ENCODE measurements at regions not wholly inside any gene's neighbourhood (a gene's known extent, or its start where the extent isn't known, plus 50 kb on each side); places are given as distances from the start of the nearest gene placed in this dataset.

DNA sequence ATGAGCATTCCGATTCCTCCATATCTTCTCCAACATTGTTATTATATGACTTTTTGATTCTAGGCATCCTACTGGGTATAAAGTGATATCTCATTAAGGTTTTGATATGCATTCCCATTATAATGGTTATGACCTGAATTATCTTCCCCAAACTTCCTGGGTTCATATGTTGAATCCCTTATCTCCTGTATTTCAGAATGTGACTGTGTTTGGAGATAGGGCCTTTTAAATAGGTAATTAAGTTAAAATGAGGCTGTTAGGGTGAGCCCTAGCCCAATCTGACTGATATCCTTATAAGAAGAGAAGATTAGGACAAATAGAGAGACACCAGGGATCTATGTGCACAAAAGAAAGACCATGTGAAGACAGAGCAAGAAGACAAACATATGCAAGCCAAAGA lies 96.9 kb upstream of the PMCH start:
- Histone ChIP-seq H3K14ac (ENCODE audit: insufficient read length) (no peak overlapping the region), H4K91ac (replicated peaks; ENCODE audit: insufficient read length, low read length) (no peak overlapping the region), H3K9me3 (ENCODE audit: insufficient read depth in 2 of 2, low read depth in 1 of 2, low read length in 1 of 2) (peaks cover under 1 to 2% of the 10 kb centered on the region in 2 experiments; a peak in 1 of 4 replicates), H2BK120ac (replicated peaks; ENCODE audit: low read depth, low read length) (no peak overlapping the region), H3K56ac (replicated peaks; ENCODE audit: insufficient read length, low read depth, low read length) (no peak overlapping the region), H3K9ac (replicated peaks in 1 of 4; ENCODE audit: extremely low read depth in 1 of 4, low read depth in 3 of 4, low read length in 3 of 4) (no peak overlapping the region), H2BK5ac (ENCODE audit: low read depth, low read length) (no peak overlapping the region), H3K27me3 (replicated peaks in 1 of 4; ENCODE audit: control insufficient read depth in 3 of 4, extremely low read depth in 1 of 4, insufficient read depth in 3 of 4, low read length in 3 of 4) (no peaks in the 10 kb centered on the region), H3K18ac (ENCODE audit: extremely low read depth, low read length) (no peak overlapping the region), H2BK12ac (ENCODE audit: low read depth, low read length) (no peak overlapping the region), H2AFZ (ENCODE audit: low read length) (no peak overlapping the region), H3K4me2 (ENCODE audit: insufficient read depth in 1 of 2, low read depth in 2 of 2, low read length in 2 of 2) (no peak overlapping the region), H3K23ac (ENCODE audit: insufficient read length) (no peak overlapping the region), H3K4ac (replicated peaks; ENCODE audit: insufficient read length, low read depth, low read length) (no peak overlapping the region), H2BK15ac (ENCODE audit: low read length) (no peak overlapping the region), H3K79me2 (ENCODE audit: control insufficient read depth in 1 of 2, insufficient read depth in 2 of 2, low read length in 2 of 2) (no peaks in the 10 kb centered on the region), H3K36me3 (ENCODE audit: control insufficient read depth in 2 of 4, insufficient read depth in 4 of 4, low read length in 3 of 4) (no peaks in the 10 kb centered on the region), H2AK5ac (ENCODE audit: low read depth, low read length) (no peak overlapping the region), H4K5ac (ENCODE audit: insufficient read length, low read depth, low read length) (no peak overlapping the region), H2BK20ac (ENCODE audit: low read length) (no peak overlapping the region), H3K4me3 (ENCODE audit: extremely low read depth in 1 of 4, insufficient read depth in 2 of 4, low read depth in 3 of 4, low read length in 4 of 4) (no peak overlapping the region), H4K8ac (ENCODE audit: extremely low read depth, insufficient read depth, low read length) (no peak overlapping the region), H4K20me1 (replicated peaks in 1 of 2; ENCODE audit: control insufficient read depth in 1 of 2, insufficient read depth in 2 of 2, low read length in 2 of 2) (no peaks in the 10 kb centered on the region), H3K4me1 (replicated peaks in 1 of 4; ENCODE audit: control insufficient read depth in 3 of 4, insufficient read depth in 4 of 4, low read length in 3 of 4) (no peaks in the 10 kb centered on the region), H3K27ac (ENCODE audit: low read depth, low read length) (no peak overlapping the region), H3K23me2 (ENCODE audit: low read depth, low read length) (no peaks in the 10 kb centered on the region), H3K79me1 (ENCODE audit: low read depth, low read length) (no peaks in the 10 kb centered on the region)
- 88% methylated on average over 1 of the region's 1 CpG; no CpG with 5 or more reads in 1 of the 2 experiments for WGBS, 2 experiments (ENCODE audit: extremely low coverage in 1 of 2, insufficient coverage in 1 of 2, insufficient read length in 1 of 2, insufficient replicate concordance in 2 of 2, low coverage in 1 of 2, low lambda C conversion rate in 2 of 2, missing lambda C conversion rate in 1 of 2)
- no peak for TF ChIP-seq PHF8 (conservative IDR thresholded peaks at IDR 0.05; ENCODE audit: low read depth, low read length)
- TF ChIP-seq GABPA (IDR thresholded peaks at IDR 0.05; ENCODE audit: borderline replicate concordance, insufficient read depth, low read length): no peak
- no peak for TF ChIP-seq USF2 (IDR thresholded peaks at IDR 0.05; ENCODE audit: low read length)
- no peak for TF ChIP-seq FOSL1 (IDR thresholded peaks at IDR 0.05; ENCODE audit: insufficient read depth, low read depth, low read length)
- POLR2A ChIA-PET (ENCODE audit: partially characterized antibody): no interaction called here
- no peak for DNase-seq (ENCODE audit: low read depth in 1 of 2, low spot score in 2 of 2)
- FAIRE-seq: no peak
- CTCF ChIA-PET (ENCODE audit: partially characterized antibody): no interaction called here
